ENCODE measurements at regions not wholly inside any gene's neighbourhood (a gene's known extent, or its start where the extent isn't known, plus 50 kb on each side); places are given as distances from the start of the nearest gene placed in this dataset.

DNA sequence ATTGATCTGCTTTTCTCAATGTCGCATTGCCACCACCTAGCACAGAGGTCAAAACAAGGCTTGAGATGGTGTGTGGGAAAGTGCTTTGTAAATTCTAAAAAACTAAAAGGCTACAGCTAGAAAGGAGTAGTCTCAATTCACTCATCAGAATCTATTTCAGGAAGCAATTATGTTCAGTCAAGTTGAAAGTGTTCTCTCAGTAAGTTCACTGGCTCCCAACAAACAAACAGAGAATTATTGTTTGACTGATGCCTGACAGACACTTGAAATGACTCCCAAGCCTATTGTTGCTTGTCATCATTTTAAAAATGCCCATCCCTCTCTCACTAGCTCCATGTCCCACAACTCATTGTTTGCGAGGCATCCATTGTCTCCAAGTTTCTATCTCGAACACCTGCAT, 419.6 kb upstream of the CPEB2 start:
- TF ChIP-seq, protein P1, sequence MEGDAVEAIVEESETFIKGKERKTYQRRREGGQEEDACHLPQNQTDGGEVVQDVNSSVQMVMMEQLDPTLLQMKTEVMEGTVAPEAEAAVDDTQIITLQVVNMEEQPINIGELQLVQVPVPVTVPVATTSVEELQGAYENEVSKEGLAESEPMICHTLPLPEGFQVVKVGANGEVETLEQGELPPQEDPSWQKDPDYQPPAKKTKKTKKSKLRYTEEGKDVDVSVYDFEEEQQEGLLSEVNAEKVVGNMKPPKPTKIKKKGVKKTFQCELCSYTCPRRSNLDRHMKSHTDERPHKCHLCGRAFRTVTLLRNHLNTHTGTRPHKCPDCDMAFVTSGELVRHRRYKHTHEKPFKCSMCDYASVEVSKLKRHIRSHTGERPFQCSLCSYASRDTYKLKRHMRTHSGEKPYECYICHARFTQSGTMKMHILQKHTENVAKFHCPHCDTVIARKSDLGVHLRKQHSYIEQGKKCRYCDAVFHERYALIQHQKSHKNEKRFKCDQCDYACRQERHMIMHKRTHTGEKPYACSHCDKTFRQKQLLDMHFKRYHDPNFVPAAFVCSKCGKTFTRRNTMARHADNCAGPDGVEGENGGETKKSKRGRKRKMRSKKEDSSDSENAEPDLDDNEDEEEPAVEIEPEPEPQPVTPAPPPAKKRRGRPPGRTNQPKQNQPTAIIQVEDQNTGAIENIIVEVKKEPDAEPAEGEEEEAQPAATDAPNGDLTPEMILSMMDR (IDR thresholded peaks at IDR 0.05), result no peak
- Histone ChIP-seq H3K27ac (no peak overlapping the region), H3K4me1 (no peaks in the 10 kb centered on the region), H3K36me3 (no peaks in the 10 kb centered on the region), H3K4me3 (no peak overlapping the region), H3K27me3 (no peaks in the 10 kb centered on the region), H3K9me3 (no peaks in the 10 kb centered on the region)
- DNase-seq, result no peak
- intact Hi-C loops (cut with DNase I; ENCODE audit: low total_unique reads), result no loop called here

DNA sequence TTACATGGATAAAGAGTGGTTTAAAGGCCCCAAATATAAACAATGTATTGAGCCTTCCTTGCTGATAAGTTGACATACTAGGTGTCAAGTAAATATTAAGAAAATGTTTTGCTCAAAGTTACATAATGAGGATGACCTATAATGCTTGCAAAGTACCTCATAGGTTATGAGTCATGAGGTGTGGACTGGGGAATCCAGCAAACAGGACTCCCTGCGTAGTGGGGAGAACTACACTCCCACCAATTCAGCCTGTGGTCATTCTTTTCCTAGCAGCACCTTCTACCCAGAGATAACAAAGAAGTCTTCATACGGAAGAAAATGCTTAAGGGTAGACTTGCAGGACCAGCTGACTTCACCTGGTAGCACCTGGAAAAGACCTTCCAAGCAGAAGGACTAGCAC, 418.9 kb upstream of the CPEB2 start:
- no peak overlapping the region for H3K27ac ChIP-seq
- H3K36me3 ChIP-seq, result no peaks in the 10 kb centered on the region
- no peaks in the 10 kb centered on the region for H3K9me3 ChIP-seq
- intact Hi-C loops (cut with DNase I; ENCODE audit: low total_unique reads), result no loop called here
- TF ChIP-seq, protein P1 (IDR thresholded peaks at IDR 0.05), result no peak
- no peak for DNase-seq
- H3K4me1 ChIP-seq, result no peaks in the 10 kb centered on the region
- no peak overlapping the region for H3K4me3 ChIP-seq
- no peaks in the 10 kb centered on the region for H3K27me3 ChIP-seq

DNA sequence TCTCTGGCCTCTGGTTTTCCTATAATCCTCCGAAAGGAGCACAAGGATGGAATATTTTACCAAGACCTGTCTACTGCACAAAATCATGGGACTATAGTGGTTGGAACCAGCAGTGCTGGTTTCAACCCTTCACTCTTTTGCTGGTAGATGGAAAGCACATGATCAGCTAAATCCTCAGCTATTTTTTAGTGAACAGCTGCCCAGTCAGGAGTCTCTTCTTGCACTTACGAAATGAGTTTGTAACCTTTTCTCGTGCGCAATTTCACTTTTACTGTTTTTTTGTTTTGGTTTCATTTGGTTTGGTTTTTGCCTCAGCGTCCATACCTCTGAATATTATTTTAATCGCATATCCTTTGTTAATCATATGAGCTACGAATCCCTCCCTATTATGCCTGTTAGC, 418.5 kb upstream of the CPEB2 start:
- Histone ChIP-seq H3K27me3 (no peaks in the 10 kb centered on the region), H3K36me3 (no peaks in the 10 kb centered on the region), H3K4me3 (no peak overlapping the region), H3K9me3 (no peaks in the 10 kb centered on the region), H3K27ac (no peak overlapping the region), H3K4me1 (no peaks in the 10 kb centered on the region)
- intact Hi-C loops (cut with DNase I; ENCODE audit: low total_unique reads), result no loop called here
- TF ChIP-seq, protein P1 (IDR thresholded peaks at IDR 0.05), result no peak
- no peak for DNase-seq

DNA sequence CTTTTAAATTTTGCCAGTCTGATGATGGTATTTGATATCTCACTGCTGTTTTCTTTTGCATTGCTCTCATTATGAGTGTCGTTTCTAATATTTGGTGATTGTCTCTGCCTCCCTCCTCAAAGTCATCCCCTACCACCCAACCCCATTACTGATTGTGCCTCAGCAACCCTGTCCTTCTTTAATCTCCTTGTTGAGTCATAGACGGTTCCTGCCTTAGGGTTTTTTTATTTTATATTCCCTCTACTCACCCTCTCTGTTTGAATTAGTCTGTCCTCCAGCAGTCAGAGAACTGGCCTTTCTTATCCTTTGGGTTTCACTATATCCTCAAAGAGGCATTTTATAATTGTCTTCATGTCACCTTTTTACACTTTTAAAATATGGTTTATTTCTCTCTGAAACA, 409.3 kb upstream of the CPEB2 start:
- DNase-seq, result no peak
- TF ChIP-seq, protein P1 (IDR thresholded peaks at IDR 0.05), result no peak
- Histone ChIP-seq H3K36me3 (no peaks in the 10 kb centered on the region), H3K9me3 (no peaks in the 10 kb centered on the region), H3K4me1 (no peaks in the 10 kb centered on the region), H3K4me3 (no peak overlapping the region), H3K27ac (no peak overlapping the region), H3K27me3 (no peaks in the 10 kb centered on the region)
- intact Hi-C loops (cut with DNase I; ENCODE audit: low total_unique reads), result no loop called here

GRCh38 chr4:14596028-14596427, 406.3 kb upstream of the CPEB2 start:
- no peaks in the 10 kb centered on the region for H3K27me3 ChIP-seq
- no peaks in the 10 kb centered on the region for H3K9me3 ChIP-seq
- intact Hi-C loops (cut with DNase I; ENCODE audit: low total_unique reads), result no loop called here
- H3K4me1 ChIP-seq, result no peaks in the 10 kb centered on the region
- no peaks in the 10 kb centered on the region for H3K36me3 ChIP-seq
- DNase-seq, result no peak
- H3K27ac ChIP-seq, result no peak overlapping the region
- no peak overlapping the region for H3K4me3 ChIP-seq
- TF ChIP-seq, protein P1 (IDR thresholded peaks at IDR 0.05), result no peak

DNA sequence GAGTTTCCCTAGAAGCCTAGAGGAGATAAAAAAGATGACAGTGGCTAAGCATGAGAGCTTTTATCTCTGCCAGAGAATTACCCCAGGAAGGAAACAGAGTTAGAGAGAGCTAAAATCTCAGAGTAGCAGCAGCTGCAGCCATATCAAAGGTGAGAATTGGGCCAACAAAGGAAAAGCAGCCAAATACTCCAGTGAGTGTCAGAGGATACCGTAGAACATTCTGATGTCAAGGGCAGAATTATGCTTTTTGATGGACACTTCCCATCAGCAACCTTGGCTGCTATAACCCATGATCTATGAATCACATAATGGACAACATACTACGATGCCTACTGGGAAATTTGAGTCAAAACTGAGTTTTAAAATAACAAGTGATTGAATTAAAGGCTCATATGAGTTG, 405.8 kb upstream of the CPEB2 start:
- Histone ChIP-seq H3K9me3 (no peaks in the 10 kb centered on the region), H3K4me3 (no peak overlapping the region), H3K27ac (no peak overlapping the region), H3K4me1 (no peaks in the 10 kb centered on the region), H3K27me3 (no peaks in the 10 kb centered on the region), H3K36me3 (no peaks in the 10 kb centered on the region)
- no peak for DNase-seq
- TF ChIP-seq, protein P1 (IDR thresholded peaks at IDR 0.05), result no peak
- intact Hi-C loops (cut with DNase I; ENCODE audit: low total_unique reads), result no loop called here

Measured in tibial artery (tissue), 4 donors.